COLO668 (cell line): ENCODE measurements at regions not wholly inside any gene's neighbourhood (a gene's known extent, or its start where the extent isn't known, plus 50 kb on each side); places are given as distances from the start of the nearest gene placed in this dataset.
"Not testable (repeated sequence)": the region's sequence is repeated elsewhere in the genome, so short reads cannot be mapped to it uniquely, and the experiment has no call there.

Experiments
- DNase-seq: peaks from one replicate; lab custom pipeline; 2025; ENCODE audit not compliant: unreplicated experiment; lab: John Stamatoyannopoulos, UW

DNA sequence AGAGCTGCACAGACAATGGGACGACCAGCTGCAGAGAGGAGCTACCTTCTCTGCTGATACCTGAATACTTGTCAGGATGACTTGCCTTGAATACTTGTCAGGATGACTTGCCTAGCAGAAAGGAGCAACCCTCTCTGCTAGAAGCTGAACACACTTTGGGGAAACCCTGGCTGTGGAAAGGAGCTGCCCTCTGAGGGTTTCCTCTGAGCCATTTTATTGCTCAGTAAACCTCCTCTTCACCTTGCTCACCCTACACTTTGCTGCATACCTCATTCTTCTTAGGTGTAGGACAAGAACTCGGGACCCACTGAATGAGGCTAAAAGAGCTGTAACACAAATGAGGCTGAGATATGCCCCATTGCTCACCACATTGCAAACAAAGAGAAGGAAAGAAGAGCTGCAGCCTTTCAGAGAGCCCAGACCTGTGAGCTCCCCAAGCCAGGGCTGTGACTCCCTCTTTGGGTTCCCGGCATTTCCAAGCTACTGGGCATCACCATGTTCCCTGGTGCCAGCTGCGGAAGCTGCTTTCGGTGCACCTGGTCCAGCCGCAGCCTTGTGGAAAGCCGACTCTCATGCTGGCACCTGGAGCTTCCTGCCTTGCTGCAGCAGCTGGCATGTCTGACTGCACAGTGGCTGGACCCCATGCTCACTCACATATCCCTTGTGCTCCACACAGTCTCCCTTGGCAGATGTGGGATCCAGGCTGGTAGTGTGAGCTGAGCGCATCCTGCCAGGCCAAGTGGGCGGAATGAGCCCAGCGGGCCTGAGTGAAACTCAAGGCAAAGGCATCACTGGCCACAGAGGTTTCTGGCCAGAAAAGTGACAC lies 106.7 kb upstream of the AHI1 start:
- peak; percentile 19 for DNase-seq

DNA sequence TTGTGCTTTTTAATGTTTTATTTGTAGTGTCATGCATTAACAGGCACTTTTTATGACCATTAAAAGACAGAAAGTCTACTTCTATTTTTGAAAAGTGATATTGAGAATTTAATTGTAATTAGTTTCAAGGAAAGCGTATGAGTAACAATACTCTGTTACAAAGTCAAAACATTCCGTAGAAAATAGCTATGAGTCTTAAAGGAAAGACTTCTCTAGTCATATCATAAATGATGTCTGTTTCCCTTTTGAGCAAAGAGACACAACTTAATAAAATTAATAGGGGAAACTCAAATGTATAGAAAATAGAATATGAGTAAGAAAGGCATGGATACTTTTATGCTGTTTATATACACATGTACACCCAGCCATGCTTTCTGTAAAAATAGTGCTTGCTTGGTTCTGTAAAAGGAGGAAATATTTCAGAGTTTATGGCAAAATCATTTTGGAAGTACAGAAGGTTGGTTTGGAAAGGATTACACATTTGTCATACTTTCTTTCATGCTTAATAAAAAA lies 107.8 kb upstream of the AHI1 start:
- DNase-seq: no peak

DNA sequence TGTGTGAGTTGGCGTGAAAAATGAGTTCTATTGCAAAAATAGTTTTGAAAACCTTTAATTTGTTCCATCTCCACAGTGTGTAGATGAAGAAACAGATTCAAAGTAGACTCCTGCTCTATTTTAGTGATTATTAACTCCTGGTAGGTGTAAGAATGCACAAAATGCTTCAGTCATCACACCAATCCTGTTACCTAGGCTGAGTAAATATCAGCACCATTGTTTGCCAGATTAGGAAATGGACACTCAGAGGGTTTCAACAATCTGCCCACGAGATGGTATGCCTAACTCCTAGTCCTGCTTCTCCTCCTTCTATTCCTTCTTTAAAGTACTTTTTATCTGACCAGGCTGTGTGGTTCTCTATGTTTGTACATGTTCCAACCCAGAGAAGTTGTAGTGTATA lies 108.9 kb upstream of the AHI1 start:
- no peak for DNase-seq

DNA sequence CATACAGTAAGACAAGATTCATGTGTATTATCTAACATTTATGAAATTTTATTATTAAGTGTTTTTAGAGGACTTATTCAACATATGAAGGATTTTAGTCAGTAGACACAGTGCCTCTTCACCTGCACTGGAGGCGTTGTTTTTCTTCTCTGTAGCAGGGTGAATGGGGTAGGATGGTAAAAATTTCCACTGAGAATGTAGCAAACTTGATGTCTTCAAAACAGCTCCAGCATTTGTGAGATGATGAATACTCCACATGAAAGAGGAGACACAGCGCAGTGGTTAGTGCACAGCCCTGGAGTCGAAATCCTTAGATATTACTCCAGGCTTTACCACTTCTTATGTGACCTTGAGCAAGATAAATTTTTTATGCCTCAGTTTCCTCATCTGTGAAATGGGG lies 110.5 kb upstream of the AHI1 start:
- no peak for DNase-seq

DNA sequence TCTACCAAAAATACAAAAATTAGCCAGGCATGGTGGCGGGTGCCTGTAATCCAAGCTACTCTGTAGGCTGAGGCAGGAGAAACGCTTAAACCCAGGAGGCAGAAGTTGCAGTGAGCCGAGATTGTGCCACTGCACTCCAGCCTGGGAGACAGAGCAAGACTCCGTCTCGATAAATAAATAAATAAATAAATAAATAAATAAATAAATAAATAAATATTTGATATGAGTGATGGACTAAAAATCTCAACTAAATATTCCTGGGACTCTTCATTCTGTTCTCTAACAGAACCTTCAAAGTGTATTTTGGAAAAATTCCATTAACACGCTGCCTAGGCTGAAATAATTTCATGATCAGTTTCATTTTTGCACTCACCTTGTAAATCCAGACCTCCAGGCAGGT lies 112.7 kb upstream of the AHI1 start:
- DNase-seq: not testable (repeated sequence)

DNA sequence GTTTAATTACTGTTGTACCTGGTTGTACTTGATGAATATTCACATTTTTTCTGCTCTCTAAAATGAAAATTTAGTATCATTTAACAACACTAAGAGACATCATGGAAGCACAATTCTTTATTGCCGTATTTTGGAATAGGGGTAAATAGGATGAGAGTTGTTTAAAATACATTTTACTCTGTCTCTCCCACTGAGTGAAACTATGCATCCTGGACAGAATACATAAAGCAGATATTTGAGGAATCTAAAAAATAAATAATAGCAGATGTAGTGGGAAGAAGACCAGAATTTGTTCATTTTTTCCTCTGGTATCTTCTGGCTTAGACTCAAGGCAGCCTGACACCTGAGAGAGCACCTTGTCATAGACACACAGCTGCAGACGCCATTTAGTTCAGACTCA lies 119.1 kb upstream of the AHI1 start:
- no peak for DNase-seq

DNA sequence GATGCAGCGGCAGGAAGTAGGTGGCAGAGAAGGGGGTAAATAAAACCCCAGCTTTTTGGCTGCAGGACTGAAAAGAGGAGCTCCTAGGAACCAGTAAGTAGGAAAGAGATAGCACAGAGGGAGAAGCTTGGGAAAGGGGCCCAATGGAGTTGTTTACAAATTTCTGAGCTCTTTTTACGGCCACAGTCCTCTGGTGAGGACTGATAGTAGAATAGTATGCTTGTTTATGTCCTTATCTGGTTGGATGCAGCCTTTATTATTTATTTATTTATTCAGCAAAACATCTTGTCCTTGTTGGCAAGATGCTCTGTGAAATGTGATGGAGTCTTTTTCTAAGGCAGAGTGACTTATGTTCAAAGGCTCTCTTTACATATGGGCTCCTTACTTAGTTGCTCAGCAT lies 119.7 kb upstream of the AHI1 start:
- DNase-seq: no peak

DNA sequence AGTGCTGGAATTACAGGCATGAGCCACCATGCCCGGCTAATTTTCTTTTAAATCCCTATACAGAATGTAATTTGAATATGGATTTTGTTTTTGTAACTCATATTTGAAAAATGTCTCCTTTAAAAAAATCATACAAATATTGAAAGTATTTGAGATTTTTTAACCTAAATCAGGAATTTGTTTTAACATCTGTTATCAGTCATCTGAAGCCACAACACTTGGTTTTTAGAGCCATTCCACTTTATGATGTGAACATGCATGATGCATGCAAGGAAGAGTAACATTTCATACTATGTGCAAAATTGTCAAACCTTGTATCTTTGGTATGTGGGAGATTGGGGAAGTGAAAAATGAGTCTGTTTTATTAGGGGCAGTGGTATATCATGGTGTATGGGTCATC lies 124.5 kb upstream of the AHI1 start:
- no peak for DNase-seq

DNA sequence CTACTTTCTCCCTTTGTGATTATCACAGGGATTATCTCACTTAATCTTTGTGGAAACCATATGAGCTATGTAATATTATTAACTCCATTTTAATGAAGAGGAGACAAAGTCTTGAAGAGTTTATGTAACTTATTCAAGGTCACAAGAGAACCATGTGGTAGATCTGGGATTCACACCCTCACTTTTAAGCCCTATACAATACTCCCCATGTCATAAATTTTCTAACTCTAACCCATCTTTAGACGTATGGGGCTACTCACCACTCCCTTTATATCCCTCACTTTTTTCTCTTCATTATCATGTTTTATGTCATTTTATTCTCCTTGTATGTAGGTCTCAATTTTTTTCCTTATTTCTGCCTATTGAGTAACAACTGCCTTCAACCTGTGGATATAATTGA lies 126.4 kb upstream of the AHI1 start:
- DNase-seq: no peak

DNA sequence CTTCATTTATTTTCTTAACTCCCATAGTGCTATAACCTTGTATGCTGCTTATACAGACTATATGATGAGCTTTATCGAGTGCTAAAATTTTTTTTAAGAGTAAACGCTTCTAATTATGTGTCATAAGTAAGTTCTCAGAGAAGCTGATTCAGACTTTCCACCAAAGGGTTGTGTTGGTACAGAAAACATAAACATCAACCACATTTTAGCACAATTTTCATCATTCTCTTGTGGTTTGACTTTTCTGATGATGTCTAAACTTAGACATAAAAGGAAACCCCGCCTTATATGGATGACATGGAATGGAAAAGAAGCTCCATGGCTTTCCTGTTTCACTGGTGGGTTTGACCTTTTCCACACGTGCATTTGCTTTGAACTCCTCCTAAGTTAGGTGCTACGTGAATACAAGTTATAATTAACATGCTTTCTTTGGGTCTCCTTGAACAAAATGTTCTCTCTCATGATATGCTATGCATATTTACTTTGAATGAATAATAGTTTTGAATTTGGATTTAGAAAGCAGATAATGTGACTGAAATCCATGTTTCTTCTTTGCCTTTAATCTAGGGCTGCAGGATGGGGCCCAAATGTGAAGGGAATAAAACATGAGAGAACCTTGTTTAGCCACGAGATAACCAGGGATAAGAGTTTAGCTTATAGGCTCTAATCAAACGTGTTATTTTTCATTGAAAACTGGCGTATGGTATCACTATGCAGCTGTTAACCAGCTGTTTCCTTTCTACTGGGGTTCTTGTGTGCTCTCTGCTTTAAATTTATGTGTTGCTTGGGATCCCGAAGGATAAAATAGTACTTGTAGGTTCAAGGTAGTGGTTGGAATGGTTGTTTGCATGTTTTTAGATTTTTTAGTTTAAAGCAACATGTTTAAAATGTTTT lies 127.1 kb upstream of the AHI1 start:
- no peak for DNase-seq

DNA sequence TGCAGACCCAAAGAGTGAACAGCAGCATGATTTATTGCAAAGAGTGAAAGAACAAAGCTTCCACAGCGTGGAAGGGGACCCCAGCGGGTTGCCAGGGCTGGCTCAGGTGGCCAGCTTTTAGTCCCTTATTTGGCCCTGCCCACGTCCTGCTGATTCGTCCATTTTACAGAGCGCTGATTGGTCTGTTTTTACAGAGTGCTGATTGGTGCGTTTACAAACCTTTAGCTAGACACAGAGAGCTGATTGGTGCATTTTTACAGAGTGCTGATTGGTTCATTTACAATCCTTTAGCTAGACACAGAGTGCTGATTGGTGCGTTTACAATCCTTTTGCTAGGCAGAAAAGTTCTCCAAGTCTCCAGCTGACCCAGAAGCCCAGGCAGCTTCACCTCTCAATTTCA lies 128.5 kb upstream of the AHI1 start:
- not testable (repeated sequence) for DNase-seq

DNA sequence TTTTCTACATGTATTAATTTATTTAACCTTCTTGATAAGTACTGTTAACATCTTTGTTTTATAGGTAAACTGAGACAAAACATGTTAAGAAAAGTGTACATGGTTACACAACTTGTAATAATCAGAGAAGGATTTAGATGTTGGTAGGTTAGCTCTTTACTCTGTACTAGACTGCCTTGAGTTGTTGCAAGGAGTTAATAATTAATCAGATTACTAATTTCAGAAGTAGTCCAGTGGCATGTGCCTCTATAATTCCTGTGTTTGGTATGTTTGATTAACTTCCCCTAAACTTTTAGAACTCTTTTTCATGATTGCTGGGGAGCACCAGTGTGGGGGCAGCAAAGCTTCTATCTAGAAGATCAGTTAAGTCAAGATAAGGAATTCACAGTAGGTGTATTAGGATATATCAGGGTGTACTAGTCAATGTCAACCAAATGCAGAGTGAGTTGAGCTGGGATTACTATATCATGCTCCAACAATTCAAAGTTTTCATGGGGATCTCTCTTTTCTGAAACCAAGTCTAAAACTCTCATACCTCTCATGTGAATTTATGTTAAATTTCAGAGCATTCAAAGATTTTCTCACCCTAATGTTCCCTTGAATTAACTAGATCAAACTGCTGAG lies 129.7 kb upstream of the AHI1 start:
- no peak for DNase-seq

DNA sequence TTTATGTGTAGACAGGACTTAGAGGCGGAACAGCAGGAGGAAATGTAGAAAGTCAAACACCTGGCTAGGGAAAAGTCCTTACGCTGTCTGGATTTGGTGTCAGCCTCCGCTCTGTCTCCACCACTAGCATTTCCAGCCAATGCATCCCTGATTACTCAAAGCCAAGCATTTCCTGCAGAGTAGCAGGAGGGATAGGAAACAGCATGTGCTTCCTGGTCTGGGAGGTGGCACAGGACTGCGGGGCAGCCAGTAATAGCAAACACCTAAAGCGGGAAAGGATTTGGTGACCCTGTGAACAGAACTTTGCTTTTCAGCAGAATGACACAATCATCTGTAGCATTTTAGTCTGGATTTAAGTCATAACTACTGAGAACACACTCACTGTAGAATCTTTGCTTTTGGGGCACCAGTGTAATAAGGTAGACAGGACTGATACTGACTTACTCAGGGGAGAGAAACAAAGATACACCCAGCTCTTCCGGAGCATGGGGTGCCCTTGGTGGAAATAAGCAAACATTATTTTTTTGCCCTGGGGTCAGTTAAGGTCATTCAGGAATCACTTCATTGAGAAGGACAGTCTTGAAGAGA lies 133.3 kb upstream of the AHI1 start:
- DNase-seq: no peak

DNA sequence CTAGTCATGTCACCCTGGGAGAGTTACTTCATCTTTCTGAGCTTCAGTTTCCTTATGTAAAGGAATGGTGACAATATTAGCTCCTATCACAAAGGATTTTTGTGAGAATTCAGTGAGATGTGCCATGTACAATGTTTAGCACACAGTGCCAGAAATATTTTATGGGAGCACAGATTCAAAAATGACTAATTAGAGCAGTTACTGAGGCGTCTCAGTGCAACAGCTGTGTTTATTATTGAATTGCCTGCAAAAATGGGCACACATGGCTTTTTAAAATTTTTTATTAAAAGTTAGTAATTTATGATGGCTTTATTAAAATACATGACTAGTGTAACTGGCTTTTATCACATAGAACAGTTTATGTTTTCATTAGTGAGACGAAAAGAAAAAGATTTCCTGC lies 134.3 kb upstream of the AHI1 start:
- no peak for DNase-seq

DNA sequence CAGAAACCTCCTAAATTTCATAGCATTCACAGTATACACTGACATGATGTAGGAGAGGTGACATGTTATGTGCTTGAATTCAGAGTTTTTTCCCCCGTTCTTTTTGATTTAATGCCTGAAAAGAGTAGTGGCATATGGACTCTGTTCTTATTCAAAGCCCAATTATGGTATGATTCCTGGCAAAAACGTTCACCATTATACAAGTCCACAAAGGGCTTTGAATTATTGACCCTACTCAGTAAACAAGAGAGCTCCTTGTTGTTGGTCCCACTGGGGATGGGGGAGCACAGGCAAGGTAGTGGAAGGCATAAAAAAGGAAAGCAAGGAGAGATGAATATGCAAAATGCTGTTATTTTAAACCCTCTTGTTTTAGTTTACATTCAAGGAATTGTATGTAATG lies 136.0 kb upstream of the AHI1 start:
- no peak for DNase-seq

DNA sequence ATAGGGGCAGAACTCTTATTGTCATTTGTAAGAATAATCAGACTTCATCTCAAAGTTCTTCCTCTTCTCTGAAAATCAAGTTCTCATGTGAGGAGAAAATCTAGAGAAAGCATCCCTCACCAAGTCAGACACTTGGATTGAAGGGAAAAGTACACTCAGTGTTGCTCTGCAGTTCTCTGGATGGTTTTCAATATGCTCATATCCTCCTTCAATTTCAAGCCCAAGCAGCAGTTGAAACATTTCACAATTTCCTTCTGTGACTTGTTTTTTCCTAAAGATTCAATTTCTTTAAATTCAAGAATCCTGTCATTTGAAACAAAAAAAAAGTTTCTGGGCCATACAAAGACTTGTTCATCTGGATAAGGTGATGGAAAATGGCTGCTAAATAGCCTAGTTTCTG lies 140.2 kb upstream of the AHI1 start:
- DNase-seq: no peak

DNA sequence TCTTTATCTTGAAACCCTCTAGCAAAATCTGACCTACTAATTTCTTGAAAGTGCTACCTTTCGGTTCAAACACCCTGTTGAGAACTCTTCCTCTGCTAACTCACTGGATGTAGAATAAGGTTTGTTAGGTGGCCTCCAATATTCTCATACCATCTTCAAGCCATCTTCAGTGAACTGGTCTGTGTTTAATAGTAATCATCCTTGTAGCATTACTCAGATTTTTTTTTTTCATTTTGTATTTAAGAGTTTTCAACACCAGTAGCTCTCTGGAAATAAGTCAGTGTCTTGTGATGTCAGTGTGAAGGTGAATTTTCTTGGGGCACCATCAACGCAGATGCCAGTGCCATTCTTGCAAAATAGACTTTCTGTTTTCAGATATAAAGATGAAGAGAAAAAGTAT lies 140.6 kb upstream of the AHI1 start:
- DNase-seq: no peak

DNA sequence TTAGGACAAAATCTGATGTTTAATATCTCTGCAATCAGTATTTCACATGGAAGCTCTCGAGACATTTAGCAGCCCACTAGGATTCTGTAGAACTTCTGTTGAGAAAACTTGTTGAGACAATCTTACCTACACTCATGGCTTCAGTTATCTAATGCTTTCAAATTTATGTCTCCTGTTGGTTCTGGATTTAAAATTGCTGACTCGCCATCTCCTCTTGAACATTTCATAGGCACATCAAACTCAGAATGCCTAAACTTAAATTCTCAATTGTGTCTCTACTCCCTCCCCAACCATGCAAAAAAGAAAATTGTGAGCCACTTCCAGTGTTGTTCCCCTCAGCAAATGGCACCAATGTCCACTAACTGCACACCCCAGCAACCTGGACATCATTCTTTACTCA lies 142.5 kb upstream of the AHI1 start:
- DNase-seq: no peak

DNA sequence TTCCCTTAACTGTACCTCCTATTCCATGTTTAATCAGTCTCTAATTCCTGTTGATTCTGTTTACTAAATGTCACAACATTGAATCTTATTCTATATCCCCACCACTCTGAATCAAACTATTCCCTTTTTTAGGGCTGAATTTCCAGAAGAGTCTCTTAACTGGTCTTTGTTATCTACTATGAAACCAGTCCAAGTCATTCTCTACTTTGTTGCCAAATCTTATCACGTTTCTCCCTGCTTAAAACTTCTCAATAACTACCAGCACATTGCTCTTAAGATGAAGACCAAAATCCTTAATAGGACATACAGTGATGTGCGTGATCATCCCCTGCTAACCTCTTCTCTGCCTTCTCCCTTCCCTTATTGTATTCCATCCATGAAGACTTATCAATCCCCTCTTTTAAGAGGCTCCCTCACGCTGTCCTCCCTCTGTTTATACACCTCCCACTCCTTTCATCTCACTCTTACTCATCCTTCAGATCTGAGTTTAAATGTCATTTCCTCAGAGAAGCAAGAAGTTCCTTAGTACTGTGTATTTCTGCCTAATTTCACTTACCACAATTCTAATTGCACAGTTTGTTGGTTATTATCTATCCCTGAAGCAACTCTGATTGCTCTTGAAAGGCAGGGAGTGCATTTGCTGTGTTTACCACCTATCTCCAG lies 143.0 kb upstream of the AHI1 start:
- DNase-seq: no peak

DNA sequence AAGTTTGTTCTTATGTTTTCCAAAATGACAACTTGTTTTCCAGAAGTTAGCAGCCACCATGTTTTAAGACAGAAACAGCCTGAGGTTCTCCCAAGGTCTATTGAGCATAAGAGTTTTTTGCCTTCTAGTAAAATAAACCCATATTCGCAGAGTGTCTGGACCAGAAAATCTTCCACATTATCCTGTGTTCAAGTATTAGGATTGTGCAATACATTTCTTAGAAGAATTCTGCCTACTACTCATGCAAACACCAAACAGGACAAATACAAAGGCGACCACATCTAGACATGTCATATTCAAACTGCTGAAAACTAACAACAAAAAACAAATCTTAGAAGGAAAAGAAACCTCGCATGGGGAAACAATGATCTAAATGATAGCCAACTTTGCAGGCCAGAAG lies 145.4 kb upstream of the AHI1 start:
- DNase-seq: no peak

DNA sequence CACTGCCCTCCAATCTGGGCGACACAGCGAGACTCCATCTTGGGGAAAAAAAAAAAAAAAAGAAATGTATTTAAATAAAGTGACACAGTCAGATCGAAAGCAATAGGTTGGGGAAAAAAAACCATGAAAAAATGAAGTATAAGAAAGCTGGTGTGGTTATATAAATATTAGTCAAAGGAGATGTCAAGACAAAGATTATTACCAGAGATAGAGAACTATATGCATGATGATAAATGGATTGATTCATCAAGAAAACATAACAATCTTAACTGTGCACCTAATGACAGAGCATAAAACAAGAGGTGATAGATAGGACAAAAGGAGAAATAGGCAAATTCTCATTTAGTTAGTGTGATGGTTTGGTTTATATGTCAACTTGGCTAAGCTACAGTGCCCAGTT lies 146.9 kb upstream of the AHI1 start:
- DNase-seq: no peak
